GM18867 (cell line): ENCODE measurements at regions not wholly inside any gene's neighbourhood (a gene's known extent, or its start where the extent isn't known, plus 50 kb on each side); places are given as distances from the start of the nearest gene placed in this dataset.
"Not testable (repeated sequence)": the region's sequence is repeated elsewhere in the genome, so short reads cannot be mapped to it uniquely, and the experiment has no call there.

Source experiments
- ATAC-seq: cut with Tn5 transposase; IDR thresholded peaks from one replicate; pipeline ENCODE4 v1.9.1; 2021; ENCODE audit warnings: mild to moderate bottlenecking, moderate library complexity; ENCODE audit not compliant: unreplicated experiment

- ATAC-seq = no peak
Measured at GRCh38 chr1:98145655-98146054, 224.8 kb upstream of the DPYD start.

GRCh38 chr1:98143403-98143802 is 222.6 kb upstream of the DPYD start:
- no peak for ATAC-seq

GRCh38 chr1:98133131-98133530 is 212.3 kb upstream of the DPYD start:
- no peak for ATAC-seq

GRCh38 chr1:98130408-98130807 is 209.6 kb upstream of the DPYD start:
- no peak for ATAC-seq

- ATAC-seq = no peak
Measured at GRCh38 chr1:98129491-98129890, 208.7 kb upstream of the DPYD start.

GRCh38 chr1:98126740-98127139 is 205.9 kb upstream of the DPYD start:
- no peak for ATAC-seq

GRCh38 chr1:98121646-98122045 is 200.8 kb upstream of the DPYD start:
- no peak for ATAC-seq

- no peak for ATAC-seq
Measured at GRCh38 chr1:98119796-98120195, 199.0 kb upstream of the DPYD start.

- no peak for ATAC-seq
Measured at GRCh38 chr1:98113811-98114210, 193.0 kb upstream of the DPYD start.

- no peak for ATAC-seq
Measured at GRCh38 chr1:98112626-98113025, 191.8 kb upstream of the DPYD start.

GRCh38 chr1:98110674-98111073 is 189.8 kb upstream of the DPYD start:
- no peak for ATAC-seq

GRCh38 chr1:98108378-98108777 is 187.5 kb upstream of the DPYD start:
- ATAC-seq = not testable (repeated sequence)

- no peak for ATAC-seq
Measured at GRCh38 chr1:98107256-98107655, 186.4 kb upstream of the DPYD start.

- no peak for ATAC-seq
Measured at GRCh38 chr1:98104289-98104688, 183.5 kb upstream of the DPYD start.

GRCh38 chr1:98103617-98104285 is 182.9 kb upstream of the DPYD start:
- ATAC-seq = no peak

GRCh38 chr1:98102345-98103030 is 181.7 kb upstream of the DPYD start:
- no peak for ATAC-seq

- no peak for ATAC-seq
Measured at GRCh38 chr1:98101364-98101763, 180.5 kb upstream of the DPYD start.

GRCh38 chr1:98099501-98099900 is 178.7 kb upstream of the DPYD start:
- no peak for ATAC-seq

GRCh38 chr1:98098473-98098872 is 177.6 kb upstream of the DPYD start:
- no peak for ATAC-seq

GRCh38 chr1:98090351-98090750 is 169.5 kb upstream of the DPYD start:
- no peak for ATAC-seq

- ATAC-seq = no peak
Measured at GRCh38 chr1:98088381-98088780, 167.5 kb upstream of the DPYD start.

GRCh38 chr1:98086796-98087441 is 166.1 kb upstream of the DPYD start:
- no peak for ATAC-seq
